Sigmoid colon (tissue), 6 donors: ENCODE measurements at regions not wholly inside any gene's neighbourhood (a gene's known extent, or its start where the extent isn't known, plus 50 kb on each side); places are given as distances from the start of the nearest gene placed in this dataset.

ENCODE experiments used
- DNase-seq: peaks from one replicate; pipeline ENCODE4 v3.0.0-alpha.2; 2019
- H3K27ac ChIP-seq, 4 donors: fragments of 200-600 bp; sonication (generic); one replicate each; pipeline ENCODE4 v1.5.1; 2016 to 2019; ENCODE audit warnings: mild to moderate bottlenecking in 1 of 4
- H3K27me3 ChIP-seq, 3 donors: fragments of 200-600 bp; sonication (generic); one replicate each; pipeline ENCODE4 v1.5.1; 2019; ENCODE audit warnings: mild to moderate bottlenecking in 1 of 3
- H3K36me3 ChIP-seq, 4 donors: fragments of 200-600 bp; sonication (generic); one replicate each; pipeline ENCODE4 v1.5.1; 2016 to 2019
- H3K4me1 ChIP-seq, 4 donors: fragments of 200-600 bp; sonication (generic); one replicate each; pipeline ENCODE4 v1.5.1; 2017 to 2019
- H3K4me3 ChIP-seq, 4 donors: fragments of 200-600 bp; sonication (generic); one replicate each; pipeline ENCODE4 v1.5.1; 2017 to 2019; ENCODE audit warnings: mild to moderate bottlenecking in 2 of 4, moderate library complexity in 1 of 4
- H3K9me3 ChIP-seq, 4 donors: fragments of 200-600 bp in 3 of 4; sonication (generic) in 3 of 4; one replicate each; pipeline versions ENCODE4 v1.5.1 to v1.6.1; 2013 to 2019
- CTCF ChIP-seq, 4 experiments: fragments of 450-650 bp in 3 of 4; fragments of 200-600 bp in 1 of 4; IDR thresholded peaks; one replicate each; pipeline ENCODE4 v1.5.1; 2016 to 2019; ENCODE audit warnings: antibody characterized with exemption in 4 of 4, mild to moderate bottlenecking in 3 of 4, moderate library complexity in 2 of 4
- EP300 ChIP-seq, 4 donors: sonication (generic); formaldehyde crosslinking; IDR thresholded peaks; one replicate each; pipeline ENCODE4 v1.6.1; 2017; ENCODE audit warnings: antibody characterized with exemption in 4 of 4
- POLR2A ChIP-seq, 2 donors: fragments of 450-650 bp; IDR thresholded peaks; one replicate each; pipeline ENCODE4 v1.6.1; 2016; ENCODE audit warnings: antibody characterized with exemption in 2 of 2, mild to moderate bottlenecking in 2 of 2, moderate library complexity in 2 of 2
- POLR2AphosphoS5 ChIP-seq, 4 donors: sonication (generic); formaldehyde crosslinking; IDR thresholded peaks; one replicate each; pipeline ENCODE4 v1.6.1; 2017; ENCODE audit warnings: antibody characterized with exemption in 4 of 4
- WGBS, 2 donors: extraction: QIAGEN DNeasy Blood & Tissue Kit; methylation state at CpG; one replicate each; pipeline ENCODE4 v1.1.7; 2013; 5-methylcytosine and 5-hydroxymethylcytosine counted together
- intact Hi-C: fragments of 100-400 bp; cut with DNase I; formaldehyde crosslinking; loops from one replicate; pipeline ENCODE4 v1.15.1; 2023
- donor health status: healthy with polysubstance abuse.
- donor health status: healthy.

GRCh38 chr6:145069966-145070365, 665.4 kb downstream of the EPM2A start:
- Histone ChIP-seq H3K4me1 (no peaks in the 10 kb centered on the region), H3K9me3 (no peaks in the 10 kb centered on the region), H3K36me3 (no peaks in the 10 kb centered on the region), H3K4me3 (no peak overlapping the region), H3K27me3 (no peaks in the 10 kb centered on the region), H3K27ac (no peak overlapping the region)
- intact Hi-C loops: no loop called here
- WGBS, 2 donors: 83 to 88% methylated on average over 2 of the region's 2 CpGs
- DNase-seq: no peak
- TF ChIP-seq POLR2AphosphoS5 (IDR thresholded peaks at IDR 0.05): no peak
- no peak for TF ChIP-seq EP300 (IDR thresholded peaks at IDR 0.05)
- no peak for TF ChIP-seq POLR2A (IDR thresholded peaks at IDR 0.05)
- TF ChIP-seq CTCF (IDR thresholded peaks at IDR 0.05): no peak

- no peak for DNase-seq
- WGBS, 2 donors: 67 to 89% methylated on average over 2 of the region's 2 CpGs
- H3K9me3 ChIP-seq: no peaks in the 10 kb centered on the region
- no peak overlapping the region for H3K27ac ChIP-seq
- no peaks in the 10 kb centered on the region for H3K27me3 ChIP-seq
- no peaks in the 10 kb centered on the region for H3K36me3 ChIP-seq
- no peaks in the 10 kb centered on the region for H3K4me1 ChIP-seq
- H3K4me3 ChIP-seq: no peak overlapping the region
- intact Hi-C loops: no loop called here
- no peak for TF ChIP-seq POLR2A (IDR thresholded peaks at IDR 0.05)
- TF ChIP-seq EP300 (IDR thresholded peaks at IDR 0.05): no peak
- TF ChIP-seq POLR2AphosphoS5 (IDR thresholded peaks at IDR 0.05): no peak
- no peak for TF ChIP-seq CTCF (IDR thresholded peaks at IDR 0.05)
These were observed 664.5 kb downstream of the EPM2A start for GRCh38 chr6:145070791-145071190.

GRCh38 chr6:145071836-145072235, 663.5 kb downstream of the EPM2A start:
- Histone ChIP-seq H3K9me3 (peaks cover 0 to 4% (median 0%) of the 10 kb centered on the region in 4 donors), H3K4me1 (no peaks in the 10 kb centered on the region), H3K36me3 (no peaks in the 10 kb centered on the region), H3K4me3 (no peak overlapping the region), H3K27ac (no peak overlapping the region), H3K27me3 (no peaks in the 10 kb centered on the region)
- TF ChIP-seq CTCF (IDR thresholded peaks at IDR 0.05) (no peak), EP300 (IDR thresholded peaks at IDR 0.05) (no peak)
- 84 to 88% methylated on average over 2 of the region's 2 CpGs for WGBS, 2 donors
- DNase-seq: no peak
- intact Hi-C loops: no loop called here

- TF ChIP-seq POLR2AphosphoS5 (IDR thresholded peaks at IDR 0.05): no peak
- no peak for TF ChIP-seq POLR2A (IDR thresholded peaks at IDR 0.05)
- TF ChIP-seq EP300 (IDR thresholded peaks at IDR 0.05): no peak
- no peak for TF ChIP-seq CTCF (IDR thresholded peaks at IDR 0.05)
- 47 to 75% methylated on average over 2 of the region's 2 CpGs for WGBS, 2 donors
- no peak for DNase-seq
- intact Hi-C loops: no loop called here
- Histone ChIP-seq H3K4me3 (no peak overlapping the region), H3K27me3 (no peaks in the 10 kb centered on the region), H3K36me3 (no peaks in the 10 kb centered on the region), H3K4me1 (no peaks in the 10 kb centered on the region), H3K27ac (no peak overlapping the region), H3K9me3 (peaks cover 0 to 4% (median 0%) of the 10 kb centered on the region in 4 donors)
These were observed 661.5 kb downstream of the EPM2A start for GRCh38 chr6:145073811-145074210.

DNA sequence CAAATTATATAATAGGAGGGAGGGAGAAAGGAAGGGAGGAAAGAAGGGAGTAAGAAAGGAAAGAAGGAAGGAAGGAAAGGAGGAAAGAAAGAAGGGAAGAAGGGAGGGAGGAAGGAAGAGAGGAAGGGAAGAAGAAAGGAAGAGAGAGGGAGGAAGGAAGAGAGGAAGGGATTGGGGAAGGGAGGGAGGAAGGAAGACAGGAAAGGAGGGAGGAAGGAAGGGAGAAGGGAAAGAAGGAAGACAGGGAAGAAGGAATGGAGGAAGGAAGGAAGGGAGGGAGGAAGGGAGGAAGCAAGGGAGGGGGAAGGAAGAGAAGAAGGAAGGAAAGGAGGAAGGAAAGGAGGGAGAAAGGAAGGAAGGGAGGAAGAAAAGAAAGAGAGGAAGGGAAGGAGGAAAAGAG, 660.5 kb downstream of the EPM2A start:
- DNase-seq: no peak
- Histone ChIP-seq H3K9me3 (peaks cover 0 to 4% (median 0%) of the 10 kb centered on the region in 4 donors), H3K4me1 (no peaks in the 10 kb centered on the region), H3K27ac (no peak overlapping the region), H3K27me3 (no peaks in the 10 kb centered on the region), H3K4me3 (no peak overlapping the region), H3K36me3 (no peaks in the 10 kb centered on the region)
- no peak for TF ChIP-seq POLR2A (IDR thresholded peaks at IDR 0.05)
- TF ChIP-seq CTCF (IDR thresholded peaks at IDR 0.05): no peak
- TF ChIP-seq EP300 (IDR thresholded peaks at IDR 0.05): no peak
- no peak for TF ChIP-seq POLR2AphosphoS5 (IDR thresholded peaks at IDR 0.05)
- intact Hi-C loops: no loop called here
